ENCODE measurements at regions not wholly inside any gene's neighbourhood (a gene's known extent, or its start where the extent isn't known, plus 50 kb on each side); places are given as distances from the start of the nearest gene placed in this dataset.

- DNase-seq = no peak
Measured at GRCh38 chr4:66923081-66923865, 622.0 kb downstream of the CENPC start.

- DNase-seq = no peak
Measured at GRCh38 chr4:66921433-66921832, 623.9 kb downstream of the CENPC start.

- DNase-seq = no peak
Measured at GRCh38 chr4:66920514-66920913, 624.8 kb downstream of the CENPC start.

GRCh38 chr4:66911880-66912279 lies 633.4 kb downstream of the CENPC start:
- no peak for DNase-seq

- no peak for DNase-seq
Measured at GRCh38 chr4:66906314-66906713, 639.0 kb downstream of the CENPC start.

GRCh38 chr4:66899422-66900065 lies 645.8 kb downstream of the CENPC start:
- DNase-seq = no peak

GRCh38 chr4:66893807-66894206 lies 651.5 kb downstream of the CENPC start:
- DNase-seq = no peak

GRCh38 chr4:66887061-66887460 lies 658.2 kb downstream of the CENPC start:
- no peak for DNase-seq

- no peak for DNase-seq
Measured at GRCh38 chr4:66885501-66886165, 659.7 kb downstream of the CENPC start.

- DNase-seq = no peak
Measured at GRCh38 chr4:66876946-66877345, 668.4 kb downstream of the CENPC start.

- no peak for DNase-seq
Measured at GRCh38 chr4:66872661-66873060, 672.6 kb downstream of the CENPC start.

- no peak for DNase-seq
Measured at GRCh38 chr4:66863481-66863880, 681.8 kb downstream of the CENPC start.

GRCh38 chr4:66855956-66856355 lies 689.3 kb downstream of the CENPC start:
- DNase-seq = no peak

- DNase-seq = no peak
Measured at GRCh38 chr4:66853845-66854244, 691.5 kb downstream of the CENPC start.

GRCh38 chr4:66852843-66853242 lies 692.5 kb downstream of the CENPC start:
- DNase-seq = no peak

GRCh38 chr4:66849596-66849995 lies 695.7 kb downstream of the CENPC start:
- DNase-seq = no peak

GRCh38 chr4:66842724-66843088 lies 702.6 kb downstream of the CENPC start:
- no peak for DNase-seq

GRCh38 chr4:66842026-66842723 lies 703.1 kb downstream of the CENPC start:
- no peak for DNase-seq

GRCh38 chr4:66840178-66840577 lies 705.1 kb downstream of the CENPC start:
- no peak for DNase-seq

GRCh38 chr4:66837279-66837922 lies 707.9 kb downstream of the CENPC start:
- DNase-seq = no peak

- DNase-seq = no peak
Measured at GRCh38 chr4:66829310-66829709, 716.0 kb downstream of the CENPC start.

GRCh38 chr4:66820681-66821080 lies 724.6 kb downstream of the CENPC start:
- DNase-seq = no peak

- DNase-seq = no peak
Measured at GRCh38 chr4:66814277-66814676, 731.0 kb downstream of the CENPC start.
